ENCODE measurements at regions not wholly inside any gene's neighbourhood (a gene's known extent, or its start where the extent isn't known, plus 50 kb on each side); places are given as distances from the start of the nearest gene placed in this dataset.

- Histone ChIP-seq H2AK9ac (replicated peaks; ENCODE audit: low read depth, low read length, poor library complexity) (no peak overlapping the region), H3K9me1 (ENCODE audit: insufficient read depth, low read length) (no peaks in the 10 kb centered on the region), H3K27ac (ENCODE audit: insufficient read depth, low read length) (no peak overlapping the region), H2BK120ac (ENCODE audit: low read depth, low read length) (no peak overlapping the region), H2BK15ac (ENCODE audit: low read depth, low read length) (no peak overlapping the region), H2AK5ac (ENCODE audit: low read depth, low read length) (no peak overlapping the region), H2AFZ (replicated peaks; ENCODE audit: low read length, poor library complexity) (no peak overlapping the region), H4K8ac (ENCODE audit: low read depth in 2 of 2, low read length in 2 of 2) (no peak overlapping the region), H3K4ac (ENCODE audit: low read depth, low read length) (no peak overlapping the region), H3K9ac (ENCODE audit: low read depth, low read length) (no peak overlapping the region), H3K79me1 (ENCODE audit: low read depth in 1 of 2, low read length in 2 of 2) (no peaks in the 10 kb centered on the region), H3K4me3 (ENCODE audit: insufficient read depth, low read depth, low read length) (no peak overlapping the region), H3K23ac (ENCODE audit: low read depth, low read length) (no peak overlapping the region), H3K14ac (replicated peaks; ENCODE audit: low read depth, low read length) (no peak overlapping the region), H3K27me3 (ENCODE audit: control insufficient read depth, insufficient read depth, low read length) (no peaks in the 10 kb centered on the region), H3K9me3 (ENCODE audit: control insufficient read depth, insufficient read depth, low read length) (peaks cover 11% of the 10 kb centered on the region; the same call in 1 of the 2 replicates), H4K91ac (ENCODE audit: insufficient read depth, low read depth, low read length) (no peak overlapping the region), H3K18ac (ENCODE audit: low read depth, low read length) (no peak overlapping the region), H2BK5ac (ENCODE audit: low read depth, low read length, poor library complexity, severe bottlenecking) (no peak overlapping the region), H3K36me3 (ENCODE audit: control insufficient read depth, insufficient read depth, low read length) (no peaks in the 10 kb centered on the region), H4K20me1 (ENCODE audit: insufficient read depth, low read length) (no peaks in the 10 kb centered on the region), H3K56ac (ENCODE audit: extremely low read depth, insufficient read depth, low read length) (no peak overlapping the region), H3K4me1 (ENCODE audit: control insufficient read depth, insufficient read depth, low read length) (no peaks in the 10 kb centered on the region), H3K4me2 (ENCODE audit: low read depth, low read length) (no peak overlapping the region), H2BK20ac (ENCODE audit: low read depth, low read length) (no peak overlapping the region), H4K5ac (ENCODE audit: low read depth, low read length) (no peak overlapping the region)
- no peak for TF ChIP-seq MAFK (IDR thresholded peaks at IDR 0.05; ENCODE audit: low read depth, low read length)
- no peak for TF ChIP-seq CEBPB (IDR thresholded peaks at IDR 0.05; ENCODE audit: low read depth, low read length)
- no peak for TF ChIP-seq MAZ (IDR thresholded peaks at IDR 0.05; ENCODE audit: borderline replicate concordance, low read depth, low read length)
- no peak for TF ChIP-seq BHLHE40 (IDR thresholded peaks at IDR 0.05; ENCODE audit: low read depth, low read length)
- no peak for TF ChIP-seq FOS (IDR thresholded peaks at IDR 0.05; ENCODE audit: low read depth, low read length)
- dilution Hi-C loops (cut with HindIII; ENCODE audit: low sequenced_read_pairs, unreplicated experiment) (no loop called here), in situ Hi-C loops (cut with MboI; ENCODE audit: low sequenced_read_pairs) (no loop called here), intact Hi-C loops (cut with micrococcal nuclease) (no loop called here)
- no CpG with 5 or more reads among the region's 6 CpGs for WGBS, 2 experiments (ENCODE audit: extremely low coverage in 2 of 2, insufficient read length in 1 of 2)
- no peak for ATAC-seq (ENCODE audit: low read depth)
- no TSS peak for BruUV-seq (replicated peaks)
- no peak for DNase-seq
- POLR2A ChIA-PET (ENCODE audit: unreplicated experiment), result no interaction called here
- CTCF ChIA-PET, result no interaction called here
Measured at GRCh38 chr9:85112933-85113418, 443.4 kb downstream of the NTRK2 start.
